ENCODE measurements at regions not wholly inside any gene's neighbourhood (a gene's known extent, or its start where the extent isn't known, plus 50 kb on each side); places are given as distances from the start of the nearest gene placed in this dataset.
"Not testable (repeated sequence)": the region's sequence is repeated elsewhere in the genome, so short reads cannot be mapped to it uniquely, and the experiment has no call there.

DNA sequence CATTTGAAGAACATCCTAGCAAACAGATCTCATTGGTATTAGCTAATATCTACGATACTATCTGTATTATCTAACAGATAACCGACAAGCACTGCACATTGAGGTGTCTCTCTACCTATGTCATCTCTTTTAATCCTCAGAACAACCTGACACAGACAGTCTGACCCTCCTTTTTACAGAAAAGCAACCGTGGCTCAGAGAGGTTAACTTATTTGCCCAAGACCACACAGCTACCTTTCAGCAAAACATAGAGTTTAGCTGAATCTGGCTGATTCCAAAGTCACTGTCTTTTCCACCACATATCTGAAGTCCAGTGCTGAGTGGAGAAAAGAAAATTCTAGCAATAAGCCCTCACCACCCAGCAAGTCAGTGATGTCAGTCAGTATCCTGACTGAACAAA lies 358.7 kb upstream of the JARID2 start:
- CTCF ChIA-PET, result no interaction called here
- Mint-ChIP-seq H3K9me3 (no peaks in the 10 kb centered on the region), H3K4me1 (ENCODE audit: low read depth) (no peaks in the 10 kb centered on the region), H3K36me3 (ENCODE audit: low read depth) (no peaks in the 10 kb centered on the region), H3K27me3 (no peaks in the 10 kb centered on the region), H3K4me3 (no peak overlapping the region), H3K27ac (no peak overlapping the region)
- POLR2A ChIA-PET, result no interaction called here
- TF ChIP-seq, protein P1, sequence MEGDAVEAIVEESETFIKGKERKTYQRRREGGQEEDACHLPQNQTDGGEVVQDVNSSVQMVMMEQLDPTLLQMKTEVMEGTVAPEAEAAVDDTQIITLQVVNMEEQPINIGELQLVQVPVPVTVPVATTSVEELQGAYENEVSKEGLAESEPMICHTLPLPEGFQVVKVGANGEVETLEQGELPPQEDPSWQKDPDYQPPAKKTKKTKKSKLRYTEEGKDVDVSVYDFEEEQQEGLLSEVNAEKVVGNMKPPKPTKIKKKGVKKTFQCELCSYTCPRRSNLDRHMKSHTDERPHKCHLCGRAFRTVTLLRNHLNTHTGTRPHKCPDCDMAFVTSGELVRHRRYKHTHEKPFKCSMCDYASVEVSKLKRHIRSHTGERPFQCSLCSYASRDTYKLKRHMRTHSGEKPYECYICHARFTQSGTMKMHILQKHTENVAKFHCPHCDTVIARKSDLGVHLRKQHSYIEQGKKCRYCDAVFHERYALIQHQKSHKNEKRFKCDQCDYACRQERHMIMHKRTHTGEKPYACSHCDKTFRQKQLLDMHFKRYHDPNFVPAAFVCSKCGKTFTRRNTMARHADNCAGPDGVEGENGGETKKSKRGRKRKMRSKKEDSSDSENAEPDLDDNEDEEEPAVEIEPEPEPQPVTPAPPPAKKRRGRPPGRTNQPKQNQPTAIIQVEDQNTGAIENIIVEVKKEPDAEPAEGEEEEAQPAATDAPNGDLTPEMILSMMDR (IDR thresholded peaks at IDR 0.05), result no peak
- ATAC-seq, result no peak
- DNase-seq, result no peak
- intact Hi-C loops (cut with micrococcal nuclease), result no loop called here

DNA sequence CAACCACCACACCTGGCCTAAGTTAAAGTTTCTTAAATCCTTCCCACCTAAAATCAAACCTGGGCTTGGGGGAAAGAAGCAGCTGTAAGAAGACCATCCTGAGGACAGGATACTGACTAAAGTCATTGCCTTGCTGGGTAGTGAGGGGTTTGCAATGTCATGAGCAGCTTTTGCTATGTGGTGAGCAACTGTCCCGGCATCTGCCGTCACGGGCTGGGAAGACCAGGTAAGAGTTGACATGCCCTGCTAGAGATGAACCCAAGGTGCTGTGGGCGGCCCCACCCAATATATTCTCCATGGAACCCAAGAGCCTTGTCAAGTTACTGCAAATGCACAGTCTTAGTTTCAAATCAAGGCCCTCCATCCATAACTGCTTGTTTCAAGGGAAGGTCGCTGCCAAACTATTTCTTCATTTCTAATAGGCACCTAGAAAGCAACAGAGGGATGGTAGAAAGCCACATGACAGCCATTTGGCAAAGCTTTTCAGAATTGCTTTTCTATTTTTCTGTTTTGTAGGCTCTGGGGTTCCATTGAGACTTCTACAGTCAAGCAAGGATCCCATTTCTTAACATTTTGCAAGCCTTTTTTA lies 357.8 kb upstream of the JARID2 start:
- ATAC-seq (no peak), DNase-seq (no peak)
- POLR2A ChIA-PET, result no interaction called here
- CTCF ChIA-PET, result no interaction called here
- Mint-ChIP-seq H3K4me1 (ENCODE audit: low read depth) (no peaks in the 10 kb centered on the region), H3K27ac (no peak overlapping the region), H3K27me3 (no peaks in the 10 kb centered on the region), H3K4me3 (no peak overlapping the region), H3K9me3 (no peaks in the 10 kb centered on the region), H3K36me3 (ENCODE audit: low read depth) (no peaks in the 10 kb centered on the region)
- intact Hi-C loops (cut with micrococcal nuclease), result no loop called here
- TF ChIP-seq, protein P1 (IDR thresholded peaks at IDR 0.05), result no peak

DNA sequence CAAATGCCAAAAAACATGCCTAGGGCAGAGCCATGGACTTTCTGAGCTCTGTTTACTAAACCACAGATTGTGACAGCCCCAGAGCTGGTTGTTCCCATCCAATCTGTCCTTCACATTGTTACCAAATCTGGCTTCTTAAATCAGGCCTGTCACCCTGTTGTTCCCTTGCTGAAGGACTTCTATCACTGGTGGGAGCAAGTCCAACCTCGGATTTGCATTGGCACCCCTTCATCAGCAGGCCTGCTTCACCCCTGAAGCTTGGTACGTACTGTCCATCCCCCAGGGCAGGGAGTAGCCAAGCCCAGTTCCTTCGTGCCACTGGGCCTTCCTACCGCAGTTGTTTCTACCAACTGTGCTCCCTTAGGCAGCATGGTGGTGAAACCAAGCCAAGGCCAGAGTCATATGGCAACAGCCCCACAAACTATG lies 357.3 kb upstream of the JARID2 start:
- no peak overlapping the region for H3K27ac Mint-ChIP-seq
- no peak overlapping the region for H3K4me3 Mint-ChIP-seq
- intact Hi-C loops (cut with micrococcal nuclease), result no loop called here
- ChIA-PET POLR2A (no interaction called here), CTCF (no interaction called here)
- H3K27me3 Mint-ChIP-seq, result no peaks in the 10 kb centered on the region
- TF ChIP-seq, protein P1 (IDR thresholded peaks at IDR 0.05), result no peak
- H3K4me1 Mint-ChIP-seq (ENCODE audit: low read depth), result no peaks in the 10 kb centered on the region
- H3K36me3 Mint-ChIP-seq (ENCODE audit: low read depth), result no peaks in the 10 kb centered on the region
- DNase-seq, result no peak
- ATAC-seq, result no peak
- no peaks in the 10 kb centered on the region for H3K9me3 Mint-ChIP-seq

DNA sequence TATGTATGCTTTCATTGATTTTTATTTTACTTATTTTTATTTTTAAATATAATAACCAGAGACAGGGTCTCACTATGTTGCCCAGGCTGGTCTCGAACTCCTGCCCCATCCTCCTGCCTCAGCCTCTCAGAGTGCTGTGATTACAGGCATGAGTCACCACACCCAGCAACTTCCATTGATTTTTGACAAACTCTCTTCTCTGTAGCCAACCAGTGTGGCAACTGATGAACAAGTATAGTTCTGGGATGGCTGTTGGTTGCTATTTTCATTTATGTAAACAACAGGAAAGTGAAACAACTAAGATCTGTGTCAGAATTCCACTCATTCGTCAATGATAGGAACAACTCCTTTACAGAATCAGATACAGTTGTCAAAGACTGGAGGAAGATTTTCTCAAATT lies 356.7 kb upstream of the JARID2 start:
- intact Hi-C loops (cut with micrococcal nuclease), result no loop called here
- Mint-ChIP-seq H3K9me3 (no peaks in the 10 kb centered on the region), H3K4me3 (no peak overlapping the region), H3K27me3 (no peaks in the 10 kb centered on the region), H3K4me1 (ENCODE audit: low read depth) (no peaks in the 10 kb centered on the region), H3K36me3 (ENCODE audit: low read depth) (no peaks in the 10 kb centered on the region), H3K27ac (no peak overlapping the region)
- no peak for ATAC-seq
- no peak for DNase-seq
- TF ChIP-seq, protein P1 (IDR thresholded peaks at IDR 0.05), result no peak
- ChIA-PET POLR2A (interaction anchor here (0.7 kb wide), 1 partner anchor 312 kb away, joined by 3 read pairs; no protein-coding TSS in a partner anchor), CTCF (no interaction called here)

DNA sequence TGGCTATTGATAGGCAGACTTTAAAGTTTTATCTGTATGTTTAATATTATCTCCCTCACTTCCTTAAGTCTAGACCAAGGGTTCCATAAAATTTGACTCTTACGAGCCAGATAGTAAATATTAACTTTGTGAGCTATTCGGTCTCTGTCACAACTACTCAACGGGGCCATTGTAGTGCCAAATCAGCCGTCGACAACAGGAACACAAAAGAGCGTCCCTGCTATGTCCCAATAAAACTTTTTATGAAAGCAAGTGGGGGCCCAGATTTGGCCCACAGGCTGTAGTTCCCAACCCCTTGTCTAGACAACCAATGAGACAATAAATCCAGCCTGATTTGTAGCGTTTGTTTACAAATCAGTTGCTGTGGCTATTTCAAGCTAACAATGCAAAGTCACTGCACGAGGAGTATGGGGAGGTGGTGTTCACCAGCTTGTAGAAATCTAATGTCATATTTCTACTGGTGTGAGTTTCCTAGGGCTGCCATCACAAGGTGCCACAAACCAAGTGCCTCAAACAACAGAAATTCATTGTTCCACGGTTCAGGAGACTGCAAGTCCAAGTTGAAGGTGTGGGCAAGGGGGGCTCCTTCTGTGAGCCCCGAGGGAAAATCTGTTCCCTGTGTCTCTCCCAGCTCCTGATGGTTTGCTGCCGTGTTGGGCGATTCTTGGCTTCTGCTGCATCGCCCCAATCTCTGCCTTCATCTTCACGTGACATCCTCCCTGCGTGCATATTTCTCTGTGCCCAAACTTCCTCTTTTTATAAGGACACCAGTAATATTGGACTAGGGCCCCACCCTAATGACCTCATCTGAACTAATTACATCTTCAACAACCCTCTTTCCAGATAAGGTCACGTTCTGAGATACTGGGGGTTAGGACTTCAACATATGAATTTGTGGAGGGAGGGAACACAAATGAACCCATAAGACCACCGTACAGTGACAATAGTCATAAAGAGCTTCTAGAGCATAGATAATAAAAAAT lies 356.0 kb upstream of the JARID2 start:
- ATAC-seq (no peak), DNase-seq (no peak)
- Mint-ChIP-seq H3K4me3 (no peak overlapping the region), H3K36me3 (ENCODE audit: low read depth) (no peaks in the 10 kb centered on the region), H3K27ac (no peak overlapping the region), H3K4me1 (ENCODE audit: low read depth) (no peaks in the 10 kb centered on the region), H3K27me3 (no peaks in the 10 kb centered on the region), H3K9me3 (no peaks in the 10 kb centered on the region)
- POLR2A ChIA-PET, result interaction anchor here (0.7 kb wide), 1 partner anchor 313 kb away, joined by 3 read pairs; no protein-coding TSS in a partner anchor
- TF ChIP-seq, protein P1 (IDR thresholded peaks at IDR 0.05), result no peak
- CTCF ChIA-PET, result no interaction called here
- intact Hi-C loops (cut with micrococcal nuclease), result no loop called here

DNA sequence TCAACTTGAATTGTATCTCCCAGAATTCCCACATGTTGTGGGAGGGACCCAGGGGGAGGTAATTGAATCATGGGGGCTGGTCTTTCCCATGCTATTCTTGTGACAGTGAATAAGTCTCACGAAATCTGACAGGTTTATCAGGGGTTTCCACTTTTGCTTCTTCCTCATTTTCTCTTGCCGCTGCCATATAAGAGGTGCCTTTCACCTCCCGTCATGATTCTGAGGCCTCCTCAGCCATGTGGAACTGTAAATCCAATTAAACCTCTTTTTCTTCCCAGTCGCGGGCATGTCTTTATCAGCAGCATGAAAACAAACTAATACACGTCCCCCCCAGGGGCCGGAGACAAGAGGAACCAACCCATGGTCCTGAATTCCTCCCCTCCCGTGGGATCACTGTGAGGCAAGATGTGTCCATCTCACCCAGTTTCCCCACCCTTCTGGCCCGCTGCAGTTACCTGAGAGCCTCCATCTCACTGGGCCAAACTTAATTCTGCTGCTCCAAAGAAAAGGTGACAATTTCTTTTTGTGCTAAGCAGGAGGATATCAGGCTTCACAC lies 354.0 kb upstream of the JARID2 start:
- H3K27ac Mint-ChIP-seq; H3K36me3 Mint-ChIP-seq (ENCODE audit: low read depth); DNase-seq; H3K4me1 Mint-ChIP-seq (ENCODE audit: low read depth); H3K4me3 Mint-ChIP-seq; POLR2A ChIA-PET; H3K27me3 Mint-ChIP-seq; CTCF ChIA-PET; ATAC-seq; intact Hi-C loops (cut with micrococcal nuclease); H3K9me3 Mint-ChIP-seq: not testable (repeated sequence)
